Smooth muscle cell (in vitro differentiated cells): ENCODE measurements at regions not wholly inside any gene's neighbourhood (a gene's known extent, or its start where the extent isn't known, plus 50 kb on each side); places are given as distances from the start of the nearest gene placed in this dataset.

ENCODE experiments used
- DNase-seq: peaks from one replicate; lab custom pipeline; 2025; ENCODE audit not compliant: unreplicated experiment; lab: John Stamatoyannopoulos, UW
- H2AFZ ChIP-seq: fragments of 200-600 bp; sonication (generic); 2 replicates; pipeline ENCODE4 v1.6.0; 2016; ENCODE audit warnings: antibody characterized with exemption, low read depth, mild to moderate bottlenecking
- H3F3A ChIP-seq: fragments of 200-600 bp; sonication (generic); 2 replicates; pipeline ENCODE4 v1.6.0; 2017; ENCODE audit warnings: antibody characterized with exemption, low read depth
- H3K27ac ChIP-seq: fragments of 200-600 bp; sonication (generic); 2 replicates; pipeline ENCODE4 v1.5.1; 2016; ENCODE audit warnings: low read depth, mild to moderate bottlenecking
- H3K27me3 ChIP-seq: fragments of 200-600 bp; sonication (generic); 2 replicates; pipeline ENCODE4 v1.6.1; 2016; ENCODE audit warnings: low read depth, mild to moderate bottlenecking
- H3K36me3 ChIP-seq: fragments of 200-600 bp; sonication (generic); 2 replicates; pipeline ENCODE4 v1.5.1; 2016; ENCODE audit warnings: low read depth
- H3K4me1 ChIP-seq: fragments of 200-600 bp; sonication (generic); 2 replicates; pipeline ENCODE4 v1.5.1; 2016; ENCODE audit warnings: low read depth
- H3K4me2 ChIP-seq: fragments of 200-600 bp; sonication (generic); 2 replicates; pipeline ENCODE4 v1.6.0; 2016; ENCODE audit warnings: mild to moderate bottlenecking
- H3K4me3 ChIP-seq: fragments of 200-600 bp; sonication (generic); 2 replicates; pipeline ENCODE4 v1.5.1; 2016; ENCODE audit warnings: mild to moderate bottlenecking
- H3K79me2 ChIP-seq: fragments of 200-600 bp; sonication (generic); 2 replicates; pipeline ENCODE4 v1.6.0; 2016; ENCODE audit warnings: low read depth, mild to moderate bottlenecking
- H3K9ac ChIP-seq: fragments of 200-600 bp; sonication (generic); 2 replicates; pipeline ENCODE4 v1.6.0; 2016; ENCODE audit warnings: low read depth
- H3K9me3 ChIP-seq: fragments of 200-600 bp; sonication (generic); replicated peaks from 2 replicates; pipeline ENCODE4 v1.5.1; 2016; ENCODE audit warnings: low read depth
- H4K20me1 ChIP-seq: fragments of 200-600 bp; sonication (generic); 2 replicates; pipeline ENCODE4 v1.6.0; 2016; ENCODE audit warnings: low read depth
- WGBS: methylation state at CpG from one replicate; pipeline ENCODE4 v1.1.7; 2016; ENCODE audit warnings: low lambda C conversion rate; 5-methylcytosine and 5-hydroxymethylcytosine counted together
- TF ChIP-seq, protein P1 (sequence below): fragments of 200-600 bp; sonication (generic); IDR thresholded peaks from 2 replicates; pipeline ENCODE4 v1.5.1; 2017; ENCODE audit warnings: borderline replicate concordance, mild to moderate bottlenecking, antibody characterized with exemption; ENCODE audit not compliant: insufficient read depth, poor library complexity, severe bottlenecking

- Histone ChIP-seq H3K9me3 (no peaks in the 10 kb centered on the region), H3K27me3 (no peaks in the 10 kb centered on the region), H3K36me3 (no peaks in the 10 kb centered on the region), H3K27ac (peak overlapping the region; percentile 88), H3F3A (peaks cover 20% of the 10 kb centered on the region), H3K4me3 (no peak overlapping the region), H2AFZ (no peak overlapping the region), H3K9ac (no peak overlapping the region), H3K4me2 (peak overlapping the region; percentile 71), H3K79me2 (no peaks in the 10 kb centered on the region), H3K4me1 (peaks cover 14% of the 10 kb centered on the region), H4K20me1 (no peaks in the 10 kb centered on the region)
- WGBS, result 83% methylated on average over 4 of the region's 4 CpGs
- DNase-seq, result no peak
- TF ChIP-seq, protein P1, sequence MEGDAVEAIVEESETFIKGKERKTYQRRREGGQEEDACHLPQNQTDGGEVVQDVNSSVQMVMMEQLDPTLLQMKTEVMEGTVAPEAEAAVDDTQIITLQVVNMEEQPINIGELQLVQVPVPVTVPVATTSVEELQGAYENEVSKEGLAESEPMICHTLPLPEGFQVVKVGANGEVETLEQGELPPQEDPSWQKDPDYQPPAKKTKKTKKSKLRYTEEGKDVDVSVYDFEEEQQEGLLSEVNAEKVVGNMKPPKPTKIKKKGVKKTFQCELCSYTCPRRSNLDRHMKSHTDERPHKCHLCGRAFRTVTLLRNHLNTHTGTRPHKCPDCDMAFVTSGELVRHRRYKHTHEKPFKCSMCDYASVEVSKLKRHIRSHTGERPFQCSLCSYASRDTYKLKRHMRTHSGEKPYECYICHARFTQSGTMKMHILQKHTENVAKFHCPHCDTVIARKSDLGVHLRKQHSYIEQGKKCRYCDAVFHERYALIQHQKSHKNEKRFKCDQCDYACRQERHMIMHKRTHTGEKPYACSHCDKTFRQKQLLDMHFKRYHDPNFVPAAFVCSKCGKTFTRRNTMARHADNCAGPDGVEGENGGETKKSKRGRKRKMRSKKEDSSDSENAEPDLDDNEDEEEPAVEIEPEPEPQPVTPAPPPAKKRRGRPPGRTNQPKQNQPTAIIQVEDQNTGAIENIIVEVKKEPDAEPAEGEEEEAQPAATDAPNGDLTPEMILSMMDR, result no peak
These were observed 368.6 kb downstream of the INHBA start for GRCh38 chr7:41334071-41334862.

GRCh38 chr7:41333511-41333910 lies 369.4 kb downstream of the INHBA start:
- Histone ChIP-seq H3K9ac (peak overlapping the region; percentile 50), H3K79me2 (no peaks in the 10 kb centered on the region), H3F3A (peaks cover 20% of the 10 kb centered on the region), H3K9me3 (no peaks in the 10 kb centered on the region), H3K4me1 (peaks cover 14% of the 10 kb centered on the region), H3K4me2 (peak overlapping the region; percentile 71), H3K36me3 (no peaks in the 10 kb centered on the region), H3K27me3 (no peaks in the 10 kb centered on the region), H3K27ac (peak overlapping the region; percentile 88), H3K4me3 (no peak overlapping the region), H2AFZ (no peak overlapping the region), H4K20me1 (no peaks in the 10 kb centered on the region)
- no peak for DNase-seq
- TF ChIP-seq, protein P1, result no peak

DNA sequence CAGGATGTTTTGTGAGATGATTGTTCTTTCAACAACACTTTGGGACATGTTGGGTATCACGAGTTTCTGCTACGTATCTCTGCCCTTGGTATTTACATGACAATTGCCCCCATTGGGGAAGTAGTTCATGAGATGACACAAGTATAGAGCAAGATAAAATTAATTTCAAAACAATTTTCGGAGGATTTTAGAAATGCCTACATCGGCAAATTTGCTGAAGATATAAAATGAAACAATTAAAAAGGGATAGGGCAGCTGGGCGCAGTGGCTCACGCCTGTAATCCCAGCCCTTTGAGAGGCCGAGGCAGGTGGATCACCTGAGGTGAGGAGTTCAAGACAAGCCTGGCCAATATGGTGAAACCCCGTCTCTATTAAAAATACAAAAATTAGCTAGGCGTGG lies 371.7 kb downstream of the INHBA start:
- Histone ChIP-seq H3F3A (peaks cover 9% of the 10 kb centered on the region), H3K4me2 (no peak overlapping the region), H3K9me3 (no peaks in the 10 kb centered on the region), H3K4me3 (no peak overlapping the region), H4K20me1 (no peaks in the 10 kb centered on the region), H3K36me3 (no peaks in the 10 kb centered on the region), H3K4me1 (peaks cover 7% of the 10 kb centered on the region), H3K79me2 (no peaks in the 10 kb centered on the region), H3K9ac (no peak overlapping the region), H3K27ac (no peak overlapping the region), H3K27me3 (no peaks in the 10 kb centered on the region), H2AFZ (no peak overlapping the region)
- WGBS, result 96% methylated on average over 9 of the region's 9 CpGs
- no peak for DNase-seq
- TF ChIP-seq, protein P1, result no peak

DNA sequence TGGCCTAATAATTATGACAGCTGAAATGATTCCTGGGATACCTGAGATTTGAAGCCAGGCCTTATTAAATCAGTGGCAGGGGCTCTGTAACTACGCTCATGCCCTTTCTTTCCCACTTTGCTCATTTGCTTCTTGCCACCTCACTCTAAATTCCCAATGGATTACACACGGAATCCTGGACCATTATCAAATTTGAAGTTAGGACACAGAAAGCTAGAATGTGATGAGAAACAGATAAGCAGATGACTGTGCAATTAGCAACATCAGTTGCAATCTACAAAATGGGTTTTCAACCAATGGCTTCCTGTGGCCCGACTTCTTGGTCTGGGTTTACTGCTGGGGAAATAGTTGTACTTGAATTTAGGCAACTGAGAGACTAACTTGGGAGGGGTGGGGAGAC lies 374.3 kb downstream of the INHBA start:
- no peaks in the 10 kb centered on the region for H3K27me3 ChIP-seq
- TF ChIP-seq, protein P1, result no peak
- no peak overlapping the region for H3K9ac ChIP-seq
- peaks cover 13% of the 10 kb centered on the region for H3F3A ChIP-seq
- 62% methylated on average over 3 of the region's 3 CpGs for WGBS
- no peaks in the 10 kb centered on the region for H3K9me3 ChIP-seq
- no peak overlapping the region for H3K4me2 ChIP-seq
- no peaks in the 10 kb centered on the region for H4K20me1 ChIP-seq
- peak overlapping the region; percentile 17 for H3K27ac ChIP-seq
- no peak overlapping the region for H3K4me3 ChIP-seq
- peaks cover 7% of the 10 kb centered on the region for H3K4me1 ChIP-seq
- DNase-seq, result no peak
- H3K36me3 ChIP-seq, result no peaks in the 10 kb centered on the region
- peak overlapping the region; percentile 11 for H2AFZ ChIP-seq
- H3K79me2 ChIP-seq, result no peaks in the 10 kb centered on the region
